GM18502 (cell line): ENCODE measurements at regions not wholly inside any gene's neighbourhood (a gene's known extent, or its start where the extent isn't known, plus 50 kb on each side); places are given as distances from the start of the nearest gene placed in this dataset.

Experiments used
- ATAC-seq: cut with Tn5 transposase; IDR thresholded peaks from one replicate; pipeline ENCODE4 v1.9.1; 2021; ENCODE audit warnings: mild to moderate bottlenecking; ENCODE audit not compliant: unreplicated experiment, poor library complexity

DNA sequence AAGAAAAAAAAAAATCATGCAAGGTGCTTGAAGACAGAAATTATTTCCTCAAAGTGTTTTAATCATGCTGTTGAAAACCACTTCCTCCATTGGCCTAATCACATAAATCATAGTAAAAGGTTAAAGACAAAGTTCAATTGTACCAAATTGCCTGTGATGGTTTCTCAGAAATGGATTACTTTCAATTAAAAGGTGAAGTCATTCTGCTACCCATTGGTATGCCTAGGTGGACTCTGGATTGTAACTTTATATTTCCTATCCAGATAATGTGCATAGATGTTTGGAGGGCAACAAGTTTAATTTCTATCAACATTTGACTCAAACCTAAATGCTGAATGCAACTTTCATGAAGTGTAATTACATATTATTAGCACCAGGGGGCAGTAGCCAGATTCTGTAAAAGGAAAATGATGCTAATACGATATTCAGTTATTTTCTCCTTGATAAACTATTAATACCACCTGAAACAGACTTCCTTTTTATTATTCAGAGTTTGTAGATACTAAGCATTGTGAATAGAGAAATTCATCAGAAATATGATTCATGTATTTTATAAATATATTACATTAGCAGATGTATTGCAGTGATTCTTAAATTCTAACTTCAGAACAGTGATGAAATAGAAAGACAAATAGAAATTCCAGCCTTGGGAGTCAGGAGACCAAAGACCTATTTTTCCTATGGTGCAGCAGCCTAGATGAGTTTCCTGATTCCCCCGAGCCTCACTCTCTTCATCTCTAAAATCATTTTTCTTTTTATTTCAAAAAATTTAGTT lies 148.2 kb downstream of the CAAP1 start:
- ATAC-seq: no peak

GRCh38 chr9:26742828-26743476 lies 149.7 kb downstream of the CAAP1 start:
- no peak for ATAC-seq

DNA sequence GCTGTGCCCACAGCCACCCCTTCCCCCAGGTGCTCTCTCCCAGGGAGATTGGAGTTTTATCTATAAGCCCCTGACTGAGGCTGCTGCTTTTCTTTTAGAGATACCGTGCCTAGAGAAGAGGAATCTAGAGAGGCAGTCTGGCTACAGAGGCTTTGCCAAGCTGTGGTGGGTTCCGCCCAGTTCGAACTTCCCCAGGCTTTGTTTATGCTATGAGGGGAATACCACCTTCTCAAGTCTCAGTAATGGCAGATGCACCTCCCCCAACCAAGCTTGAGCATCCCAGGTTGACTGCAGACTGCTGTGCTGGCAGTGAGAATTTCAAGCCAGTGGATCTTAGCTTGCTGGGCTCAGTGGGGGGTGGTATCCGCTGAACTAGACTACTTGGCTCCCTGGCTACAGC lies 157.4 kb downstream of the CAAP1 start:
- no peak for ATAC-seq

- ATAC-seq: no peak
These were observed 163.4 kb downstream of the CAAP1 start for GRCh38 chr9:26729187-26729586.

DNA sequence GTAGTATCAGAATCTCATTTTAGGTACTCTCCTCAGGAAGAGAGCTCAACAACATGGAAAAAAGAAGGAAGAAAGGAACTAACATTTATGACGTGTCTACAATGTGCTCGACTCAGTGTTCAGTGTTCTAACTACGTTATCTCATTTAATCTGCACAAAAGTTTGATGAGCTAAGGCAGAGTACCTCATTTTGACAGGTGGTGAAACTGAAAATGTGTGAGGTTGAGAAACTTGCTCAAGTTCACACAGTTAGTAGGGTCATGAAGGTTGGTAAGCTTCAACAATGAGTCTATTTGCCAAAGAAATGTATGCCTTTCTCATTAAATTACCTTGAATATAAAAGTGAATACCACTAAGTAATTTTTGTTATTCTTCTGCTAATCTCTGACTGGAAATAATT lies 165.1 kb downstream of the CAAP1 start:
- ATAC-seq: peak; percentile 86

DNA sequence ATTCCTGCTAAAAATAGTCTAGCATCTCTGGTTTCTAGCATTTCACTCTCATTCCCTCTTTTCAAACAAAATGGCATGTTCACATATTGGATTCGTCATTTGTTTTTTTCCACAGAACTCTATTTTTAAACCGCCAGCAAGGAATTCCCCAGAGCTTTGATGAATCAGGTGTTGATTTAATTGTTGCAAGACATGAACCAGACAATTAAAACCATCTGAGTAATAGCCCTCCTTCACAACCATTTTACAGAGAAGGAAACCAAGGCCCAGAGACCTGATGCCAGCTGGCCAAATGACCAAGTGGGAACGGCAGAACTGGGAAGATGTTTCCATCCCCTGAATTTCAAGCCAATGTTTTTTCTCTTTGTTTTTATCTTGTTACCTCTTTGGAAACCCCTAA lies 167.0 kb downstream of the CAAP1 start:
- ATAC-seq: no peak

GRCh38 chr9:26723486-26723885 lies 169.1 kb downstream of the CAAP1 start:
- ATAC-seq: peak; percentile 72

DNA sequence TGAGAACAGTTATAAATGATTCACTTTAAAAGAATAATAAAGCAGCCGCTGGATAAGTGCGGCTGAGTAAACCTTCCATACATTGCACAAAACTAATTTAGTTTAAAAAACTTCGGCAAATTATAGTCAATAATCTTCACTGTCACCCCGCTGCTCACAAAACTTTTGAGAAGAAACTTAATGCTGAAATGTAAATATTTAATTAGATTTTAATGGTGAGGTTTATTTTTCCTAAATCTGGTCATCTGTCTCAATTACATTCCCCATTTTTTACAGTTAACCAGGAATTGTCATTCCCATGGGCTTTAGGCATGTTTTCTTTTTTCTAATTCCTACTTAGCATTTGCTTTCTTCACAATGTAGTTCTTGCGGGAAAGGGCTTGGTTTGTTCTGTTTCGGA lies 169.8 kb downstream of the CAAP1 start:
- ATAC-seq: no peak

DNA sequence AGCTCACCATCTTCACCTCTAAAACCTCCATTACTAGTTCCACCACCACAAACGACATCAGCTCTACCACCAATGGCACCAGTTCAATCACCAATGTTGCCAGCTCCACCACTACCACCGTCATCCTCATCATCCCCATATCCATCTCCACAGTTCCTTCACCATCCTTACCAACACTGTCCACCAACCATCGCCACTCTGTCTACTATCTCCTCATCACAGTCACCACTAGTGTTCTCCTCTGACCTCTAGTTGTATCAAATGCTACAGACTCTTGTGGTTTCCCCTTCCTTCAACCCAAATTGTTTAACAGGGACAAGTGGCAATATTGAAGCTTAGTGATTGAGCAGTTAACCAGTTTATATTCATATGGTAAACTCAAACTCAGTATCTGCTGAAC lies 182.6 kb downstream of the CAAP1 start:
- no peak for ATAC-seq

DNA sequence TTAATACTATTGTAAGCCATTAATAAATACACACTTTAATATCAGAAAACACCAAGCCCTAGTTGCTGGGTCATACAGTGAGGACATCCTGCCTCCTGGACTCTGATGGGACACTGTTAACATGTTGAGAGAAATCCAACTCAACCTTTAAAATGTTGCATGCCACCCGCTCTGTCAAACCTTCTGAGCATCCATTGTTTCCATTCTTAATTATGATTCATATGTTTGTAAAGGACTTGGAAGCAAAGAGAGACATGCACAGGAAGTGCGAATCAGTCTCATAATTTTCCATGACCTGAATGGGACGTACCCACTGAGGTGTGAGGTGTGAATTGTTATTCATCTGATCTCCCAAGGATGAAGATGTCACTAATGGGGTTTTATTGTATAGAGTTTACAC lies 186.4 kb downstream of the CAAP1 start:
- no peak for ATAC-seq

DNA sequence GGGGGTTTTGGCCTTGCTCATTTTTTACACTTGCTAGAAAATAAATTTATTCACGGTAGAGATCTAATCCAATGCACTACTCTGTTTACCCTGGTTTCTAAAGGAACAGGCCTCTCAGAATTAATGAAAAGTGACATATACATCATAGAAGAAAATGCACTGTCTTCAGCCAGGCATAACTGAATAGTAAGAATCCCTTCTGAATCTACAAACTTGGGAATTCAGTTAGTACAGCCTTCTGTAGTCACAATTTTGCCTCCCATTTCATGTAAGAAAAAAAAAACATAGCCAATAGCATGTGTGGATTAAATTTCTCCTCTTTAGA lies 197.3 kb downstream of the CAAP1 start:
- no peak for ATAC-seq

DNA sequence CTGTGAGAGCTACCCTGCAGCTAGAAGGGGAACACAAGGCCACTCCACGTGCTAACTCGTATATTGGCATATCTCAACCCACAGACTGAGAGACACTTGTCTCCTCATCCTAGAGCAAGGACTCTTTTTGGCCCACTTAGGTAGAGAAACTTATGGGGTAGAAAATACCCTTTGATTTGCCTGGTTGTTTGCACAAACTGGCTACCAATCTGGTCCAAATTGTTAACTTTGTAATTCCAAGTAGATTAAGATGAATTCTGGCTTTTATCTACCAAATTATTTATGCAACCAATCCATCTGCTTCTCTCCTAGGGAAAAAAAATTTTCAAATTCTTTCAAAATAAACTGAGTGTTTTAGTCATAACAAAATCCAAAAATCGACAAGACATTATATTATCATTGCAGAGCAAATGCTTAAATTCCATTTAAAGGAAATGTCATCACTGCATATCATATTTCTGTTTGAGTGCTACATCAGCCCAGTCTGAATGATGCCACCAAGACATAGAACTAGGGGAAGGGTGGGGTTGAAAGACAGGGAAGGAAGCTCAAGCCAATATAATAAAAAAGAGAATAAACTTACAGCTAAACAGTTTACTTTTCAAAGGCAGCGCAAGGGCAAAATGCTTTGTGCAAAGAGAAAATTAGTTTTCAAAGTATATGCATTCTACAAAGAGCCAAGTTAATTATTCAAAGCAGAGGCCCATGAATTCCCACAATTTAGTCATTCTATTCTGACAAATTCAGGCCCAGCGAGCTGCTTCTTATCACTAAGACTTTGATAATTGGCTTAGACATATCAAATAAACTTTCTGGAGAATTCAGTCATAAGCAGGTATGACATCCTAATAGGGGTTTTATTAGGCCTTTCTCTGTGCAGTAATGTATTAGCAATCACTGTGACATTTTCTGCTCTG lies 198.0 kb downstream of the CAAP1 start:
- ATAC-seq: no peak

DNA sequence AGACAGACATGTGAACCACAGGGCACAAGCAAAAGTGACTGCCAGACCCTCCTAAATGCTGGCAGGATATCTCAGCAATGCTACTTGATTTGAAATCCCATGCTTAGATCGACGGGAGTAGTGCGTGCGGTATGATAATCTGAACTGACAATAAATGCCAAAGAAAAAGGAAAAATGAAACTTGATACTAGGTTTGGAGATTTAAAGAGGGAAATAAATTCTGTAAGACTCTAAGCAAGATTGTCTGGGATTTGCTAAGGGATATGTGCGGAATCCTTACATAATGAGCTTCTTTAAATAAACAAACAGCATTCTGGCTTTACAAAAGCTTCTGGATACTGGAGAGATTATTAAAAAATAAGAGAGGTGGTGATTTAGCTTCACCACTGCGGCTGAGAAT lies 203.6 kb downstream of the CAAP1 start:
- no peak for ATAC-seq

DNA sequence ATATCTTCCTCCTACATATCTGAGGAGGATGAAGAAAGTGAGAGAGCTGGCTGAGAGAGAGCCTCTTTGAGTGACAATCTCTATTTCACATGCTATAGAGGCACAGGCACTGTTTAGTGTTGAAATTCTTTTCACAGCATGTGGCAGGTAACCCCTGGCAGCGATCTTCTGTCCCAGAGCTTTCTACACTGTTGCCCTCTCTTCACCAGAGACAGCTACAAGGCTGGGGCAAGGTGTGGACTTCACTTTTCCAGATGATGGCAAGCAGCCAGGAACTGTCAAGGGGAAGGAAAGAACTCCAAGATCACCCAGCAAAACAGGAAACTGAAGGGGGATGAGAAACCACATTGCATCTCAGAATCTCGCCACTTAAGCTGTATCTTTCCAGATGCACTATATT lies 205.2 kb downstream of the CAAP1 start:
- no peak for ATAC-seq

DNA sequence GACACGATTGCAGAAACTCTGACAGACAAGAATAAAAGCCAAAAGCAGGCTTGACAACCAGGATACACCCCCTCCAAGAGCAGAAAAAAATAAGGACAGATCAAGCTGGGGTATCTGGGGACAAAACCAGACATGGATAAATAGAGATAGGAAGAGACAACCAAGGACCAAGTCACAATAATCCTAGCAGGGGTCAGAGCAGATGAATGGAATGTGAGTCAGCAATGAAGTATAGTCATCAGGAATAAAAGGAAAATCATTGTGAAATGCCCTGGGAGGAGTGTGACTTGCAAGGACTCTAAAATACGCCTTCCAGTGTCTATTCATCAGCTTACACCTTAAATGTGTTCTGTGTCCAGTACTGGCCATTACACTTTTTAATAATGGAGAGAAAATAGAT lies 206.8 kb downstream of the CAAP1 start:
- ATAC-seq: no peak

DNA sequence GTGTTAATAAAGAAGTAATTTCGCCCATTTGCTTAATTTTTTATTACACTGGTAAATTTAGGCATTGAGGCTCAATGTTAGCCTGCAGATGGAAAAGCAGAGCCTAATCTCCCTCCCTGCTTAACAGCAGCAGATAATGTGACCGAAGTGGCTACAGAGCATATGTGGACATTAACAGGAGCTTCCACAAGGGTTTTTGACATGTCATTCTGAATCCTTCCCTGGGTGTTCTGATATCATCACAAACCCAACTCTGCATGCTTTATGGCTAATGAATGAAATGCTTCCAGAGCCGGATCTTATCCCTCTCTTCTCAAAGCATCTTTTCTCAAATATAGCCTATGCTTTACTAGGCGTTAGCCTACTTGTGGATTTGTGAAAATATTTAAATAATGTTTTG lies 208.6 kb downstream of the CAAP1 start:
- no peak for ATAC-seq

DNA sequence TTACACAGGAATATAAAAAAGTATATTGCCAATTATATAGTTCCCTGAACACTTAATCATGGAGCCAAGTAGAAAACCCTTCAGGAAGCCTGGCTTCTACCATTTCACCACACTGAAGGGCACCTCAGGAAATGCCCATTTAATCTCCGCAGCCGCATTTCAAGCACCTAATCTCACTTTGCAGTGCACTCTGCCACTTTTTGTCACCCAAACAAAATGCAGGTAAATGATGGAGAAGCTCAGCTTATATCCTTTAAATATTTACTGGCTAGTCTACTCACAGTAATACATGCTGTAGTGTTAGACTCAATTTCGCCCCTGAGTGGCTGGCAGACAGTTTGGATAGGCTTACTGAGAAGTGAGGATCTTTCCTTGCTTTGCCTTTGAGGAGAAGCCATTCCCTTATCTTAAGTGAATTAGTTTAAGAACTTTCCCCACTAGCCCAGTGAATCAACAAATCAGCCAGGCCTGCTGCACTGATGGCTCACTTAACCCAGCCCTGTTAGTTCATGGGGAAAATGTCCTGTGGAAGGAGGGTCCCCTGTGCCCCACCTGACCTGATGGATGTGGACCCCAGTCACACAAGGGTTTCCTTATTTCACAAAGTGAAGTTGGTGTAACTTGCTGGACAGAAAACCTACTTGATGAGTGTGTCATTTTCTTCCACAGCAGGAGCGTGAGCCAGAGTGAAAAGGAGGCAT lies 209.7 kb downstream of the CAAP1 start:
- ATAC-seq: no peak

GRCh38 chr9:26682041-26682440 lies 210.6 kb downstream of the CAAP1 start:
- ATAC-seq: no peak

GRCh38 chr9:26677965-26678706 lies 214.5 kb downstream of the CAAP1 start:
- no peak for ATAC-seq

DNA sequence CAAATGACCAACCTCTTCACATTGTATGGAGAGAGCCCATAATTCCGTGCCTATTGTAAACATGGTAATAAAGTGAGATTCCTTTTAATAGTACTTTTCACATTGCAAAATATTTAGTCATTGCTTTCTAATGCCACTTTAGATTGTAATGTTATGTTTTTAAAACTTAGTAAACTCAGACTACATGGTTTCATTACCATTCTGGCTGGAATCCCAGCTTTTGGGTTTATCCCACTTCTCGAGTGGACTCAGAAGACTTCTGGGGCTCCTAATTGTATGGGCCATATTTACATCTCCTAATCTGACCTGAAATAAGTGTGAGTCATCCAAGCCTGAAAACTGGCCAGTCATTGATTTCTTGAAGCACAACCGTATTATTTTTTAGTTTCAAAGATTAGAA lies 217.6 kb downstream of the CAAP1 start:
- ATAC-seq: no peak
